GM21529 (cell line): ENCODE measurements at regions not wholly inside any gene's neighbourhood (a gene's known extent, or its start where the extent isn't known, plus 50 kb on each side); places are given as distances from the start of the nearest gene placed in this dataset.
A peak's percentile ranks its signal among the peaks of the same experiment; 100 is the strongest.

Experiments used
- ATAC-seq: cut with Tn5 transposase; IDR thresholded peaks from one replicate; pipeline ENCODE4 v1.9.1; 2021; ENCODE audit not compliant: unreplicated experiment

DNA sequence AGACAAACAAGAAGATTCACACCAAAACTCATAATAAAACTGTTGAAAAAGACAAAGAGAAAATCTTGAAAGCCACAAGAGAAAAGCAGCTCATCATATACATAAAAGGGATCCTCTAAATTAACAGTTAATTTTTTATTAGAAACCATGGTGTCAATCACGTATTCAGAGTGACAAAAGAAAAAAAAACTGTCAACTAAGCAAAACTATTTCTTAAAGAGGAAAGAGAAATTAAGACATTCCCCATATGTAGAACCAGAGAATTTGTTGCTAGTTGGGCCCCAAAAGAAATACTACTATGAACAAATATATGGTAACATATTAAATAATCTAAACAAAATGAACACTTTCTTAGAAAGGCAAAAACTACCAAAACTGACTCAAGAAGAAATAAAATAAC is 74.3 kb upstream of the TENT5A start:
- no peak for ATAC-seq

- no peak for ATAC-seq
Measured at GRCh38 chr6:81822568-81822967, 70.1 kb upstream of the TENT5A start.

DNA sequence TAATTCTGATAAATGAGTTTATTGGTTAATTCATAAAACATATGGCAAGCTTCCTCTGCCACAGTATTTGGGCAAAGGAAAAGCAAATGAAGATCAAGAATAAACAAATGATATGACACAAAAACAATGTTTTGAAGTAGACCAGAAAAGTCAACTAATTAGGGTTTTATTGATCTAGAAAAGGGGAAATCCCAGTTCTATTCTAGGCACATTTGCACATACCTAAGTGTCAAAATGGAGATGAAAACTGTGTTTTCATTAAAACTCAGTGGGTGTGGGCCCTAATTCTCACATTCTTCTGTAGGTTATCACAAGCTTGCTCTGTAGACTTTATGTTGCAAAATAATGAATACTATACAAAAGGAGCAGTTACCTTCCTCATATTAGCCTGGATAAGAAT is 69.0 kb upstream of the TENT5A start:
- ATAC-seq, result no peak

GRCh38 chr6:81820980-81821379 is 68.5 kb upstream of the TENT5A start:
- no peak for ATAC-seq

- no peak for ATAC-seq
Measured at GRCh38 chr6:81820422-81820821, 67.9 kb upstream of the TENT5A start.

- ATAC-seq, result no peak
Measured at GRCh38 chr6:81819767-81820166, 67.3 kb upstream of the TENT5A start.

DNA sequence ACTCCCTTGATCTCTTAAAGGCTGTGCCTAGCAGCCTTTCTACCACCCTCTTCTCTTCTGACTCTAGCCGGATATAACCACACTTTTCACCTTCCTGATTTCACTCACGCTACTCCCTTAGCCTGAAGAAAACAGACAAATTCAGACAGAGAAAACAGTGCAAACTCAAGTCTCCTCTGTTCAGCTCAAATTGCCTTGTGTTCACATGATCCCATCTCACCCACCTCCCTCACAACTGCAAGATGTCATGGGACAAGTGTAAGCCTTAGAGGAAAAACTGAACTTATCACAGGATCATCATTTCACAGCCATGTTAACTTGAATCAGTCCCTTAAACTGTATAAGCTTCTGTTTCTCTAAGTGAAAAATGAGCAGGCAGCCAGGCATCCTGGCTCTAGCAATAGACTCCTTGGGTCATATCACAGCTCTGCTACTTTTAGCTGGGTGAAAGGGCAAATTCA is 66.5 kb upstream of the TENT5A start:
- ATAC-seq, result peak; percentile 65

DNA sequence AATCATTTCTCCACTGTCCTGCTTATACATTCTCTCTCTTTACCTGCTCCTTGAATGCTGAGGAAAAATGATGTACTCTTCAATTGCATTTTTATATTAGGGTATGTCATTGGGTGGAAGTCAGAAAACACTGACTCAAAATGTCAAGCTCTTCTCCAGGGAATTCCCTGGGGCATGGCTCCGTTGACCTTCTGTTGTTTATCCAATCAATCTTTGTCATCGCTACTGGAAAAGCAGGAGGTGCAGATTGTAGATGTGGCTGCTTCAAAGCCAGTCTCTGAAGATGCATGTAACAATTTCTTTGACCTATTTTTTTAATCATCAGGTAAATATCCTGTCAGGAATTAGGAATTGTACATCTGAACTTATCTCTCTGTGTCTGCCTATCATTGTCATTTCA is 63.9 kb upstream of the TENT5A start:
- no peak for ATAC-seq

- no peak for ATAC-seq
Measured at GRCh38 chr6:81814370-81815076, 62.0 kb upstream of the TENT5A start.

DNA sequence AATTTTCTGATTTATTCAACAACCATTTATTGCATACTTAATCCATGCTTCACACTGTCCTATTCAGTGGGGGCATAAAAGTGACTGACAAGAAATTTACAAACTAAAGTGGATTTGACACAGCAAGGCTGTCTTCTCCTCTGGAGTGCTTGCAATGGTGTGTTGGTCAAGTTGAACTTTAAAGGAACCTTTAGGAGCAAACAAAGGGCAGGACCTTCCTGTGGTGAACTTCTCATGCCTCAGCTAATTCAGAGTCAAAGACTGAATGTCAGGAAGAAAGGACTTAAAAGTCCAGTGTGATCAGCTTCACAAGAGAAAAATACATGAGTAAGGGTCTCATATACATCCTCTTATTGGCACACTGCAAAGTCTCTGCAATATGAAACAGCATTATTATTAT is 60.8 kb upstream of the TENT5A start:
- ATAC-seq, result no peak

- no peak for ATAC-seq
Measured at GRCh38 chr6:81812401-81812800, 59.9 kb upstream of the TENT5A start.

DNA sequence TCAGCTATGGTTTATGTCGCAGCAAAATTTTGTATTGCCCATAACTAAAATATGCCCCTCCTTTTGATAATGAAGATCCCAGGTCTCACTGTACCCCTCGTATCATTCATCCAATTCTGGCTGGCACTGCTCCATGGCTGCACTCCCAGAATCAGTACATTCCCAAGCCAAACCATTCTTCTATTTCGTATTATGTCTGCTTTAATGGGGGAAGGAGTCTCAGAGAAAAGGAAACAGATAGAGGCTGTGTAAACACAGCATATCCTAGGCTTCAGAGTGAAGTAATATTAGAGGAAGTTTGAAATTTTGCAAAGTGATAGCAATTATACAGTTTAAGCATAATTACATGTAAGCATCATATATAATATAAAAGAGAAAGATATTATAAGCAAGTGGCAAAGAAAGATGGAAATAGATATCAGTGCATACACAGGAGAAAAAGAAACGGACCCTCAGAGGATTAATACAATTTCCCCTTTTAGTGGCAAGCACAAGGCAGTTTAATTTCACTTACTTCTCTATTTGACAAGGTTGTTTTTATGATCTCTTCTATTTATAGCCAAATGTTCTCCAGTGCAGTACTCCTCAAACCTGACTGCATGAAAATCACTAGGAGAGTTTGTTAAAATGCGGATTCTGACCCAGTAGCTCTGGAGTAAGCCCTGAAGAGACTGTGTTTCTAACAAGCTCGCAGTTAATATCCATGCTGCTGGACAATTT is 56.5 kb upstream of the TENT5A start:
- no peak for ATAC-seq

DNA sequence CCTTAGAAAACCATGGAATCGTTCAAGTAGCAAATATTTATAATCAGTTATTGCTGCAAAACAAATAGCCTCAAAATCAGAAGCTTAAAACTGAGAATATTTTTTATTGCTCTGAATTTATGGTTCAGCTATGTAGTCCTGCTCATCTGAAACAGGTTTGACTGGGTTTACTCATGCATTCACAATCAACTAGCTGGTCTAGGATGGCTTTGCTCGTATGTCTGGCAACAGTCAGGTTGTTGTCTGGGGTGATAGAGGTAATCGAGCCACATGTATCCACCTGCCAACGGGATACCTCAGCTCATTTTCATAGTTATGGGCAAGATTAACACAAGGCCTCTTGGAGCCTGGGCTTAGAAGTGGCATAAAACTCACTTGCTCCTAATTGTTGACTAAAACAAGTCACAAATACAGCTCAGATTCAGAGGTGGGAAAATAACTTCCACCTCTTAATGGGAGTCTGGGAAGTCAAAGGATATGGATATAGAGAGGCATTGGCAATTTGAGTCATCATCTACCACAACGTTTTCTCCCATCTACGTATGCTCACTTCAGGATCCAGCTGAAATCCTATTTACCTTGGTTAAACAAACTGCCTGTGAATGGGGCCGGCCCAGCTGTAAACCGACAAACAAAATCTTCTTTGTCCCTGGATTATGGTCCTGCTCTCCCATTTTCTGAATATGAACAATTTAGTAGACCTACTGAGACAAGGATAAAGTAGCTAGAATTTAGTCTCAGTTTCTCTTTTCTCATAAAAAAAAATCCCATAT is 54.5 kb upstream of the TENT5A start:
- no peak for ATAC-seq

- ATAC-seq, result no peak
Measured at GRCh38 chr6:81802356-81802755, 49.9 kb upstream of the TENT5A start.
